Fibroblast of gingiva (primary cell): ENCODE measurements at regions not wholly inside any gene's neighbourhood (a gene's known extent, or its start where the extent isn't known, plus 50 kb on each side); places are given as distances from the start of the nearest gene placed in this dataset.
A peak's percentile ranks its signal among the peaks of the same experiment; 100 is the strongest.

ENCODE experiments used
- DNase-seq: peaks from one replicate; pipeline ENCODE4 v3.0.0-alpha.2; 2011; ENCODE audit warnings: low read depth

DNA sequence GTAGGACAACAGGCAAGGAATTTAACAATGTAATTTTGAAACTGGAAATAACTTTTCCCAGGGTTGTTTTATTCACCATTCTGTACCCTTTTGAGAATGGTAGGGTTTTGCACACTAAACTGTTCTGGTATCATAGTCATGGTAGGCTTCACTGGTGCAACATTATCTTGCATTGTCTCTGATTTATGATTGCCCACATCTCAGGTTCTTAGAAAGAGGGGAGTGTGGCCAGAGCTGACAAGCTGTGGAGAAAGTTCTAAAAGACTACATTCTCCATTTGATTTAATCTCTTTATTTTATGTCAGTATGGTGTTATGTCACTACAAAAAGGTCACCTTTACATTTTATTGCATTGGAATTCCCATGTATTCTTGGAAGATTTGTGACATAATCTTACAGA, 447.3 kb downstream of the GRIA2 start:
- no peak for DNase-seq

DNA sequence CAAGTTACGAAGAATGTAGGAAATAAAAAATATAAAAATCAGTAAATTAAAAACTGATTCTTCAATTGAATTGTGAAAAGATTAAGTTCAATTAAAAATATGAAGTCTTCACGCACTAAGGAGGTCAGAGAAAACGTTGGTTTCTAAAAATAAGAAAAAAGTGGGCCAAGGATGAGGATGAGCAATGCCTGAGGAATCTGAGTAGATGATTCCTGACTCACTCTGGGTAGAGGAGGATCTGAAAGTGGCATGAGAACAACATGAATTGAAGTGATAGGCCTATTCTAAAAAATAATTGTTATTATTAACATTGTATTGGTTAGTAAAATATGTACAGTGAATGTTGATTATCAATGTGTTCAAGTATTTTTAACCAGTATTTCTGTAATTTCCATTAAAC, 444.2 kb downstream of the GRIA2 start:
- peak; percentile 43 for DNase-seq

DNA sequence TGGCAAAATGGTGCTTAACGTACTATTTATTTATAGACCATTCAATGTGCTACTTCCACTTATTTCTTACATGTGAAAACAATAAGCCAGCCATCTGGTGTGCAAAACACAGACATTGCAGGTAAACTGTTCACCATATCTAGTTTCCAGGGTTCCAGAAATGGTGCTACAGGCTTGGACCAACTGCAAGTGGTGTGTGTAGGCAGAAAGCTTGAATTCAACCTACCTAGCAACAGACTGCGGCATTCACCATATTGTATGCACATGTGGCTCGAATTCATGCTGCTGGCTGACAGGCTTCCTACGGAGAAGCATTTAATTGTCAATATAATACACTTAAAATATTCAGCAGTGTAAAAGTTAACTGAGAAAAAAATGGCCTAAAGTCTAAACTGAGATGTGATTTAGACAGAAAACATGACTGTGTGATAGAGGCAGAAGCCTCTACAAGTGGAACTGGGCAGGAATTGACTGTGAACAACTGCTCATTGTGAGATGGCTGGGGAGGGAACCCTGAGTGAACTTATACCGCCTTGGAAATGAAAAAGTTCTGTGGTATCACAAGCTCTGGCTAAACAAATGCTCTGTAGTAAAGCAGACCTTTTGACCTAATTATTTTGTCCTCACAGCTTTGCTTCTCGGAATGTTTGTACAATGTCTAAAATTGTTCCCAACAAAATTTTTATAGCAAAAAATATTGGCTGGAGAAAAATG, 434.7 kb downstream of the GRIA2 start:
- DNase-seq: no peak

DNA sequence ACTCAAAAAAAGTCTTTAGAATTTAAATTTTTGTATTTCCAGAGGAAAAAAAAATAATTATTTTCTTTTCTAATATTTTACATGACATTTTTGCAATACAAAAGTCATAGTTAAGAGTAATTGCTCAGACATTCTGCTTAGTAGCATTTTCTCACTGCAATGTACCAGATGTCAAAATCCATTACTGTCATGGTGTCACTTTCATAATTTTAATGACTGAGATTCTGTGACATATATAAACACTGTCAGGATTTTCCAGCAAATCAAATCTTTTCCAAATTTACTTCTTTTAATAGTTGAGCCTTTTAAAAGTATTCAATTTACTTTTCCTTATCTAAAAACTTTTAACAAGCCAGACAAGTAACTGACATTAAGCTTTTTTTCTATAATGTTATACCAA, 422.7 kb downstream of the GRIA2 start:
- no peak for DNase-seq

DNA sequence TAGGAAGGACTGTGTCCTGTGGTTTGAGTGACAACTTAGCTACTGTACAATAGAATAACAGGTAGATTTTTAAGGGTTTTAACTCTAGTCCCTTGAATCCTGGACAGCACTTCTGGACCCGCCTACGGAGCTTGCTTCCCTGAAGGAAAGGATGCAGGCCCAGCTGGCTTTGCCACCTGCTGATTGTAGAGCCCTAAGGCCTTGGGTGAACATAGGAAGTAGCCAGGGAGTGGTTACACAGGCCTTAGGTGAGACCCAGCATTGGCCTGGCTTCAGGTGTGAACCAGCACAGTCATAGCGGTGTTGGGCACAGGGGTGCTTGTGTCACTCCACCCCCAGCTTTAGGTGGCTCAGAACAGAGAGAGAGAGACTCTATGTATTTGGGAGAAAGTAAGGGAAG, 413.5 kb downstream of the GRIA2 start:
- DNase-seq: no peak

DNA sequence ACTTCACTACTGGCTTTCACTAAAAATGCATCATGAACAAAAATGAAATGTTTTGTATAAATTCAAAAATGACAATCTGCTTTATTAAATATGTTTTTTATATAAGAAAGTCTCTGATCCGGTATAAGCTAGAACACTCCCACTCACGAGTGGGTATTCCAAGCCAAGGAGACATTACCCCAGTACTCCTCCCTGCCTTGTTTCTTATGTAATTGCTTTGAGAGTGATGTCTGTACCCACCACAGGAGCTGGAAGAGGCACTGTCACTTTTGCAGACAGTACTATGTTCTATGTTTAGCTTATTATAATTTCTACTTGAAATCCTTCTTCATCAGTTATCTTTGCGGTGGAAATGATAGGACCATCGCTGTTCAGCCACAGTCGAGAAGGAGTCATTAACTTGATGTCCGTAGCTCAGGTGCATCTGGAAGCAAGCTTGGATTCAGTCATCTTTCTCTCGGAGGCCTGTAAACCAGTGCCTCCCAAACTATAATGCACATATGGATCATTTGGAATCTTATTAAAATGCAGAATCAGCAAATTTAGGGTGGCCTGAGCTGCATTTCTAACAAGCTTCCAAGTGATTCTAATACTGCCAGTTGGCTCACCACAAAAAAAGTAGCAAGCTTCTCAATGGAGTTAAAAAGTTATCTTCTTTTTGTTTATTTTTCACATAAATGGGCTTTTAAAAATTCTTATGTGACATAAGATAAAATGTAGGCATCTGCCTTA, 396.4 kb downstream of the GRIA2 start:
- no peak for DNase-seq

DNA sequence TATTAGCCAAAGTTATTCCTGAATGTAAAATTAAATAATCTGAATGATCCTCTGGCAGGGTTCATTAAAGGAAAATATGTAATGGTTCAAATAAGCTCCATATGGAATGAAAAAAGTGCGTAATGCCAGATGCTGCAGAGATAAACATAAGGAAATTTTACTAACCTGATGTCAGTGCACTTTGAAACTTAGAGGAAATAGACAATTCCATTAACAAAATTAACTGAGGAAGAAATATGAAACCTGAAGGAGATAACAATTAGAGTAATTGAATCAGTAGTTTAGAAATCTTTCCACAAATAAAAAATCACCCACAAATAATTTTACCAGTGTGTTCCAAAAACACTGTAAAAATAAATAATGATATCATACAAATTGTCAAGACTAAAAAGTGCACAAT, 387.5 kb downstream of the GRIA2 start:
- no peak for DNase-seq

DNA sequence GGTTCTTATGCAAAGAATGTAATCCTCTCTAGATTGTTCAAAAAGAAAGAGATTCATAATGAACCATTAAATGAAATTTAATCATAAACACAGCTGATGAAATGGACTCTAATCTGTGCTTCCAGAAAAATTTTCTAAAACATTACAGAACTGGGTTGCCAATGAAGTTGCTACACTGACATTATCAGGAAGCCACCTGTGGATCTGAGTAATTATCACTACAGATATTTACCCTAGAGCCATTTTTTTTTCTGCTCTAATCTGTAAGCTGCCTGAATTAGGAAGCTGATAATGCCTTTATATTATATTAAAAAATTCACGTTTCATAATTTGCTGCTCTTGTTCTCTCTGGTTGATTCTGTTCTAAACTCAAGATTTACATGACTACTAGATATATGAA, 380.1 kb downstream of the GRIA2 start:
- no peak for DNase-seq

DNA sequence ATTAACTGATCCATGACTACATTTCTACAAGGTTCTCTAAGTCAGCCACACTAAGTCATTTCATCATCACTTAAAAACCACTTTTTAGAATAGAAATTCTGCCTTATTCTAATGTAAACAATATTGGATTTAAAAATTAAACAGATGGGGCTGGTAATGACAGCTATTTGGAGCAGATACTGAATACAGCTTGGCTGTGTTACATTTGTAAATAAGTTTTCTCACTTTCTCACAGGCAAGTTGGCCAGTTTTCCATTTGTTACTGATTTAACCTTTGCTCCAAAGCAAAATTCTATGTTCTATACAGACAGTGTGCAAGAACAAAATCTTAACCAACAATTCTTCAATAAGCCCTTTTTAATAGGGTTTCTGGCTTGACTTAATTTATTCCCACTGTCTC, 370.7 kb downstream of the GRIA2 start:
- no peak for DNase-seq

DNA sequence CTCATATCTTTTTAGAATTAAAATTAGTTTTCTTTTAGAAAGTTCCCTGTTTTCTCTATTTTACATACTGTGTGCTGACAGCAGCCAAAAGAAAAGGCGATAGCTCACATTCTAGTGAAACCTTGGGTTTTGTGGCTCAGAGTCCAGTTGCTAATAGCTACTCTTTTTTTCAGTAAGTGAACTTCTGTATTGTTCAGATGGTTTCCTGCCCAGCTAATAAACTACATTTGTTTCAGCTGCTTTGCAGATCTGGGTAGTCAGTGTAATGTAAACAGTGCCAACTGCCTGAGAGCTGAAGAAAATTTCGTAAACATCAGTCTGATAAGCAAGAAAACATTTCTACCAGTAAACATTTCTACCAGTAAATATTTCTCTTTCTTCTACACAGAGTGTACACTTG, 370.2 kb downstream of the GRIA2 start:
- no peak for DNase-seq

DNA sequence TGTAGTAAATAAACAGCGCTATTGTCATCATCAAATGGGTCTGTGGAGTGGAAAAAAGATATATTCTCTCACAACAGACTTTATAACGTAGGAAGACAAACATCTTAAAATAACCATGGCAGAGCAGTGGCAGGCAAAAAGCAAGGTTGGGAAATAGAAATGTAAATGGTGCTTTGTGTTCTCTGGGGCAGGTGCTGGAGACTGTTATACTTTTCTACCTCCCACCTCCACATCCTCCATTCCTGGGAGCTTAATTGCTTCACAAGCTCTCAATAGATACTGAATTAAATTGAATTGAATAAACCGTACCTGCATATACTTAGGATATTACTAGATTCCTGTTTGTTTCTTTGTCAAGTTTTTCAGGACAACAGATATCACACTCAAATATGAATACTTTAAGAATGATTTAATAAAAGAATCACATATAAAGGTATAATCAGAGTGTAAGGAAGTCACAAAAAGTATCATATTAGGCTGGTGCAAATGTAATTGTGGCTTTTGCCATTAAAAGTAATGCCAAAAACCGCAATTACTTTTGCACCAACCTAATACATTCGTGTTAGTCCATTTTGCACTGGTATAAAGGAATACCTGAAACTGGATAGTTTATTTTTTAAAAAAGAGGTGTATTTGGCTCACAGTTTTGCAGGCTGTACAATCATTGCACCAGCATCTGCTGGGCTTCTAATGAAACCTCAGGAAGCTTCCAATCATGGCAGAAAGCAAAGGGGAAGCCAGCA, 367.3 kb downstream of the GRIA2 start:
- DNase-seq: no peak

DNA sequence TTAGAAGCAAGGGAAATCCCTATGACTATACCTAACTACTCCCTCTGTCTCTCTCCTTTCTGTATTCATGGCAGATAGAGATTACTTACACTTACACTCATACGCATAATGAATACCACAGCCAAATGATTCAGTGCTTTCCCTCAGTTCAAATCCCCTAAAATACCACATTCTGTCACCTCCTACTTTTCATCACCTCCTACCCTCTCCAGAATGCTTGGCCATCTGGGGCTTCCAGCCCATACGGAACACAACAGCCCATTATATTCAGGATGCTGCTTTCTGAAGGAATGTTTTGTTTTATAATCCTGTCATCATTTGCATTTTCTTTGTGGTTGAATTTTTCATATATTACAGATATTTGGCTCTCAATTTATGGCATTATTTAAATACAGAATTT, 361.6 kb downstream of the GRIA2 start:
- no peak for DNase-seq

DNA sequence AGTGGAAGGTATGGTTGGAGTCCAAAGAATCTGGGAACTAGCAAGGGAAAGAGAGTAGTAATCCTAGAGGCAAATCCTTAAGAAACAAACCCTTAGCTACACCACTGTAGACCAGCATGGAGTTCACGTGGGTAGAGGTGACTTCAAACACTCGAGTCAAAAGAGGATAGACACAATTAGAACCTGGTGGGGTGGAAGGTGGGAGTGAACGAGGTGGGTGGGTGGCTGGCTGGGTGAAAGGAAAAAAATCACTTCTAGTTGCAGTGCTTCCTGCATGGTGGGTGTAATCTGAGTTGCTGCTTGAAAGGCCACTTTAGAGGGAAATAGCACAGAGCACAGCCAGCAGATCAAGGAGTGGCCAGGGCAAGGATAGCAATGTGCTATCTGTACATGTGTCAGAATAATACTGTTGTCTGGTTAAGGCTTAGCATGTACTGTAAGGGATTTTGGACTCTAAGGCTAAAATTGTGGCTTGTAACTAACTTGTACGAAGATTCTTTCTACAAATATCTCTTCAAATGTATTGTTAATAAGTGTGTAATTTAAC, 356.2 kb downstream of the GRIA2 start:
- no peak for DNase-seq

DNA sequence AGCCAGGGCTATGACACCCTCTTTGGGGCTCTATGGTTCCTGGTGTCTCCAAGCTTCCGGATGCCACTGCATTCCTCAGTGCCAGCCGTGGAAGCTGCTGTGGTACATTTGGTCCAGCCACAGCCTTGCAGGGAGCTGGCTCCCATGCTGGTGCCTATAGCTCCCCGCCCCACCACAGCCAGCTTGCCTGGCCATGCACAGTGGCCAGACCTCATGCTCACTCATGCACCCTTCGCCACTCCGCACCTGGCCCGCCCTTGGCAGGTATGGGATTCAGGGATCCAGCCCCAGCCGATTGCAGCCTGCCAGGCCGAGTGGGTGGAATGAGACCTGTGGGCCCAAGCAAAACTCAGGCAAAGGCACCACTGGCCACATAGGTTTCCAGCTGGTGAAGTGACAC, 354.8 kb downstream of the GRIA2 start:
- DNase-seq: no peak

DNA sequence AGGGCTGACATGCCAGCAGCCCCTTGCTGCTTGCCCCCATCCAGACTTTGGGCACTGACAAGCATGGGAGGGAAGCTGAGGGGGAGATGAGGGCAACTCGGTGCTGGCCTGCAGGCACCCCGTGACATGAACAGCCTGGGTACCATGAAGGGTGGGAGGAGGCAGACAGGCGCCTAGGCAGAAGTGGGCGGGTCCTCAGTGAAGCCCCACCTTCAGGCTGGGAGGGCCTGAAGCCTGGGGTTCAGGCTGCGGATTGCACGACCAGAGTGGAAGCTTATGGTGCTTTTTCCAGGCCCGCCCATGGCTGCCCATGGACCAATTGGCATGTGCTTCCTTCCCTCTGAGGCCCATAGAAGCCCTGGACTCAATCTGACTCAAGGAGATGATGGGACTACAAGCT, 354.1 kb downstream of the GRIA2 start:
- DNase-seq: no peak

DNA sequence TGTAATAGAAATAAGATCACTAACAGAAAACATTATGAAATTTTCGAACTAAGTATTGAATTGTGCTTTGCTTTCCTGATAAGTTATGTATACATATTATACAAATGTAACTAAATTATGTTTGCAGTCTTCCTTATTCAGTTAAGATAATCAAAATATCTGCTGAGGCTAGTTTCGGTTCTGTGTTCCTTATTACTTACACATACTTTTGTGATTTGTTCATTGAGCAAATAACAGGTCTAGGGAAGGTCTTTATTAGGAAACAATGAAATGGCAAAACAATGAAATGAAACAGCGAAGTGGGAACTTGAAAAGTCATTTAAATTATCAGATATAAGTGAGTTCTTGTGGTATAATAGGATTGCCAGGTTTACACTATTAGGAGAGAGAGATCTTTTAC, 352.4 kb downstream of the GRIA2 start:
- DNase-seq: no peak

DNA sequence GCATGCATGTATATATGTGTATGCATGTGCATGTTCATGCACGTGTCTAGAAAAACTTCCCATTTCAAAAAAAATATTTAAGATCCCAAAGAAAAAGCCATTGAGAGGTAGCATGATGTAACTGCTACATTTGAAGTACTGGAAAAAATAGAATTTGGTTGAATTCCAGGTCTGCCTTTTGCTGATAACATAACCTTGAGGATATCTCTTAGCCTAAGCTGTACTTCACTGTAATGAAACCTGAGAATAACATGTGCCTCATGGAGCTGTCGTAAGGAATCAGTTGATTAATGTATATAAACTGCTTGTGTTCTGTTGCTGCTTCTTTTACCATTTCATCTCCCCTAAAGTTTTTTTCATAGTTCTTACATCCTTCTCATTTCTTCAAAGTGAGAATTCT, 351.8 kb downstream of the GRIA2 start:
- no peak for DNase-seq

DNA sequence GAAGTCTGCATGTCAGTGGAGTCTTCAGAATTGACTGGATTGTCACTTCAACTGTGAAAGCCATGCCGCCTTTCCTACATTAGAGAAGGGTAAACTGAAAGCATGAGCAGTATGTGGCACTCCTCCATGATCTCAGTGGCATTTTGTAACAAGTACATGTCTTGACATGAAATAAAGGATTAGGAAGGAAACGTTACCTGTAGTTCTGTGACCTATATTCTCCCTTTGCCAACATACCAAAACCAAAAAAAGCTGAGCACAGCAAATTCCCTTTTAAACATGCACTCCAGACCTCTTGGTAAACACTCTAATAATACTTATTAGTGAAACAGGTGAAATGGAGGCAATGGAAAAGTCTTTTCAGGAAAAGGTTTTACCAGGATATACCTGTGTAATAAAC, 344.2 kb downstream of the GRIA2 start:
- no peak for DNase-seq

DNA sequence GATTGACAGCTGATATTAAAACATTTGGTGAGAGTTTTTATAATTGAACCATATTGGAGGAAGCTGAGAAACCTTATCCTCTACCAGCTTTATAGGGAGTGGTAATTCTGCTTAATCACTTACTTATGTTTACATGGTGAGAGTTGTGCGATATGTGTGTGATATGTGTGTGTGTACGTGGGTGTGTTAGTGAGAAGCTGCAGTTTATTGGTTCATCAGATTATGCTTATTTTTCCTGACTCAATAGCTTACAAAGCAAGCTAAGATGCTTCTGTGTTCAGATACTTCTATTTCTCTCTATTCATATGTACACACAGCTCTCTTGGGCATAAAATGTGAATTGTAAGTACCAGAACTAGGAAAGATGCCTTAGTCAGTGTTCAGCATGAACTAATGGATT, 343.7 kb downstream of the GRIA2 start:
- DNase-seq: no peak

DNA sequence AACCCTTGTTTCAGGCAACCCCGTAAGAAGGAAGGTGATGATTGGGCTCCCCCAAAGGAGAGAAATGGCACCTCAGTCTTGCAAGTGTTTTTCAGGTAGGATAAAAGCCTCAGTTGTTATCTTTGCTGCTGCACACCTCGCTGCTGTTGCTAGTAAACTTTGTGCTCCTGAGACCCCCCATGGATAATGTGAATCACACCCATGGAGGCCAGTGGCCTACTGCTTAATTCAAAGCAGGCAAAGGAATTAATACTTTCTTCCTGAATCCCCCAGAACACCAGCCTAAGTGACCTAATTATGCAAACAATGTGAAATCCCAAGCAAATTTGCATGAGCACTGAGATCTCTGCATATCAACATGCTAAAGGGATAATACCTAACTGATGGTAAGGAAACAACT, 337.5 kb downstream of the GRIA2 start:
- DNase-seq: no peak

DNA sequence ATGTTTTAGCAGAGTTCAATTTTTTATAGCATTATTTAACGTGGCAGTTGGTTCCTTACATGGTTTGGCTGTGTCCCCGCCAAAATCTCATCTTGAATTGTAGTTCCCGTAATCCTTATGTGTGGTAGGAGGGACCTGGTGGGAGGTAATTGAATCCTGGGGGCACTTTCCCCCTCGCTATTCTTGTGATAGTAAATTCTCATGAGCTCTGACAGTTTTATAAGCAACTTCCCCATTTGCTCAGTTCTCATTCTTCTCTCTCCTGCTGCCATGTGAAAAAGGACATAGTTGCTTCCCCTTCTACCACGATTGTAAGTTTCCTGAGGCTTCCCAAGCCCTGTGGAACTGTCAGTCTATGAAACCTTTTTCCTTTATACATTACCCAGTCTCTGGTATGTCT, 329.5 kb downstream of the GRIA2 start:
- no peak for DNase-seq

DNA sequence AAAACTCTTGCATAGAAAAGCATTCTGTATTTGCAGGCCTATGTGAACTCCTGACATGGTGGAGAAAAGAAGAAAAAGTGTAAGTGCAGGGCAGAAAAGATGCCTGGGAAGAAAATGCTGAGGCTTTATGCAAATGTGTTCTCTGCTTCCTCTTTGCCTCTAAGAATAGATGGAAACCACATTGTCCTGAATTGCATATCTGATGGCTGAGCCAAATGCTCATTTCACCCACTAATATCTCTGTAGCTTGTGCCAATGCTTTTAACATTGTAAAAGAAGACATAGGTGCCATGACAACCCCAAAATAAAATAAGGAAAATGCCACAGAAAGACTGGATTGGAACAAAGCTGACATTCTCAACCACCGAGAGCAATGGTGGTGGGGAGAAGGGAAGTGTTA, 307.4 kb downstream of the GRIA2 start:
- DNase-seq: no peak

DNA sequence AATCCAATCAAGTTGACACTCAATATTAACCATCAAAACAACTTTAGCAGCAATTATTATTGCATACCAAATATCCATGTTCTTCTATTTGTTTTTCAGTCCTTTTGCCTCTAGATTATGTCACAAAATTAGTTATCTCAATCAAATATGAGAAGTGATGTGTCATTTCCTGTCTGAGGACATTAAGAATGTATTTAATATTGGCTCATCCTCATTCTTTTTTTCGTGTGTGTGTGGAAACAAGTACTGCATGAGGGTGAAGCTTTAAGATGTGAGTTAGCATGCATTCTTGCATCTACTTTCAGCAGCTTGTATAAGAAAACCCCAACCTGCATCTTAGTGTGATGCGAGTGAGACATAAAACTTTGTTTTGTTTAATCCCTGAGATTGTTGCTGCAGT, 301.4 kb downstream of the GRIA2 start:
- DNase-seq: no peak
